SU-DHL-6 (cell line): ENCODE measurements at regions not wholly inside any gene's neighbourhood (a gene's known extent, or its start where the extent isn't known, plus 50 kb on each side); places are given as distances from the start of the nearest gene placed in this dataset.
"Not testable (repeated sequence)": the region's sequence is repeated elsewhere in the genome, so short reads cannot be mapped to it uniquely, and the experiment has no call there.

Experiments
- H2AFZ ChIP-seq: fragments of 200-600 bp; sonication (generic); 2 replicates; pipeline ENCODE4 v1.6.1; 2014; ENCODE audit warnings: low read depth, mild to moderate bottlenecking, moderate library complexity, mixed read lengths, antibody characterized with exemption, low read length; ENCODE audit not compliant: severe bottlenecking
- H3F3A ChIP-seq: fragments of 200-600 bp; shearing (Covaris generic); 2 replicates; pipeline ENCODE4 v1.6.0; 2016; ENCODE audit warnings: antibody characterized with exemption, mild to moderate bottlenecking; ENCODE audit not compliant: insufficient read depth
- H3K27ac ChIP-seq: fragments of 200-600 bp; sonication (generic); 2 replicates; pipeline ENCODE4 v1.5.1; 2016; ENCODE audit warnings: low read depth, mild to moderate bottlenecking, low read length, moderate library complexity, mixed read lengths
- H3K27me3 ChIP-seq: fragments of 200-600 bp; sonication (generic), shearing (Covaris generic); 2 replicates; pipeline ENCODE4 v1.6.0; 2014; ENCODE audit warnings: mild to moderate bottlenecking, low read length
- H3K36me3 ChIP-seq: fragments of 200-600 bp; sonication (generic); 2 replicates; pipeline ENCODE4 v1.6.1; 2014; ENCODE audit warnings: mild to moderate bottlenecking, low read length, mixed read lengths
- H3K4me2 ChIP-seq: fragments of 300-600, 200-600 bp; shearing (Covaris generic), sonication (generic); 2 replicates; pipeline ENCODE4 v1.6.0; 2014; ENCODE audit warnings: low read length, low read depth, mild to moderate bottlenecking; ENCODE audit not compliant: poor library complexity, severe bottlenecking
- H3K4me3 ChIP-seq: fragments of 200-600 bp; sonication (generic); 2 replicates; pipeline ENCODE4 v1.5.1; 2014; ENCODE audit warnings: antibody characterized with exemption, low read length, mild to moderate bottlenecking, mixed read lengths; ENCODE audit not compliant: insufficient read depth, poor library complexity, severe bottlenecking
- H3K79me2 ChIP-seq: fragments of 200-600 bp; sonication (generic); 2 replicates; pipeline ENCODE4 v1.6.1; 2014; ENCODE audit warnings: mild to moderate bottlenecking, low read length, moderate library complexity; ENCODE audit not compliant: insufficient read depth
- H3K9ac ChIP-seq: fragments of 200-600 bp; sonication (generic); 2 replicates; pipeline ENCODE4 v1.7.0; 2014; ENCODE audit warnings: mild to moderate bottlenecking, low read length
- H3K9me2 ChIP-seq: fragments of 200-600 bp; sonication (generic); replicated peaks from 2 replicates; pipeline ENCODE4 v1.6.1; 2014; ENCODE audit warnings: low read length; ENCODE audit not compliant: insufficient read depth
- H3K9me3 ChIP-seq: fragments of 200-600 bp; sonication (generic); 2 replicates; pipeline ENCODE4 v1.6.1; 2014; ENCODE audit warnings: low read length, mixed read lengths; ENCODE audit not compliant: insufficient read depth
- H4K20me1 ChIP-seq: fragments of 200-600 bp; sonication (generic); 2 replicates; pipeline ENCODE4 v1.6.1; 2014; ENCODE audit warnings: low read depth, mild to moderate bottlenecking, antibody characterized with exemption, low read length, moderate library complexity, mixed read lengths
- CTCF ChIP-seq: fragments of 200-600 bp; sonication (generic); IDR thresholded peaks from one replicate; pipeline ENCODE4 v1.5.1; 2017; ENCODE audit warnings: antibody characterized with exemption, mild to moderate bottlenecking, low read length, moderate library complexity; ENCODE audit not compliant: insufficient read depth, poor library complexity, severe bottlenecking
- EZH2phosphoT487 ChIP-seq: fragments of 200-600 bp; sonication (generic), shearing (Covaris generic); conservative IDR thresholded peaks from 2 replicates; pipeline ENCODE4 v1.6.1; 2018; ENCODE audit warnings: mild to moderate bottlenecking, antibody characterized with exemption, low read length, moderate library complexity, mixed read lengths

- H3K4me3 ChIP-seq: no peak overlapping the region
- no peaks in the 10 kb centered on the region for H3K79me2 ChIP-seq
- no peak overlapping the region for H3K9ac ChIP-seq
- H3K36me3 ChIP-seq: no peaks in the 10 kb centered on the region
- H3K9me3 ChIP-seq: no peaks in the 10 kb centered on the region
- H3F3A ChIP-seq: no peaks in the 10 kb centered on the region
- no peak for TF ChIP-seq EZH2phosphoT487
- TF ChIP-seq CTCF: no peak
- no peaks in the 10 kb centered on the region for H3K9me2 ChIP-seq
- H2AFZ ChIP-seq: no peak overlapping the region
- no peak overlapping the region for H3K4me2 ChIP-seq
- no peak overlapping the region for H3K27ac ChIP-seq
- H3K27me3 ChIP-seq: no peaks in the 10 kb centered on the region
- H4K20me1 ChIP-seq: no peaks in the 10 kb centered on the region
These were observed 151.6 kb upstream of the ZNF337 start for GRCh38 chr20:25848222-25848621.

GRCh38 chr20:25844640-25845039, 148.0 kb upstream of the ZNF337 start:
- H2AFZ ChIP-seq, H4K20me1 ChIP-seq, H3F3A ChIP-seq, H3K9me3 ChIP-seq, H3K9ac ChIP-seq, H3K27ac ChIP-seq, H3K9me2 ChIP-seq, H3K4me3 ChIP-seq, H3K79me2 ChIP-seq, H3K4me2 ChIP-seq, H3K27me3 ChIP-seq, H3K36me3 ChIP-seq: not testable (repeated sequence)

GRCh38 chr20:25813511-25813910, 116.9 kb upstream of the ZNF337 start:
- H3K9ac ChIP-seq, H3K36me3 ChIP-seq, H4K20me1 ChIP-seq, H3K9me3 ChIP-seq, H3K9me2 ChIP-seq, H3K27ac ChIP-seq, H2AFZ ChIP-seq, H3K79me2 ChIP-seq, H3F3A ChIP-seq, H3K27me3 ChIP-seq, H3K4me2 ChIP-seq, H3K4me3 ChIP-seq: not testable (repeated sequence)

GRCh38 chr20:25798174-25798993, 101.7 kb upstream of the ZNF337 start:
- not testable (repeated sequence) for H4K20me1 ChIP-seq, H3K9ac ChIP-seq, H3K4me3 ChIP-seq, H3K9me2 ChIP-seq, H2AFZ ChIP-seq, H3K27ac ChIP-seq, H3K27me3 ChIP-seq, H3K36me3 ChIP-seq, H3K9me3 ChIP-seq, H3K4me2 ChIP-seq, H3K79me2 ChIP-seq, H3F3A ChIP-seq

- H3K79me2 ChIP-seq, H2AFZ ChIP-seq, H3K4me3 ChIP-seq, H3K9me2 ChIP-seq, H3K27ac ChIP-seq, H3K9me3 ChIP-seq, H3K27me3 ChIP-seq, H3K9ac ChIP-seq, H3F3A ChIP-seq, H4K20me1 ChIP-seq, H3K4me2 ChIP-seq, H3K36me3 ChIP-seq: not testable (repeated sequence)
These were observed 100.4 kb upstream of the ZNF337 start for GRCh38 chr20:25797062-25797461.

GRCh38 chr20:25777241-25777640, 80.6 kb upstream of the ZNF337 start:
- not testable (repeated sequence) for H3K4me2 ChIP-seq, H3F3A ChIP-seq, H3K27me3 ChIP-seq, H3K9me2 ChIP-seq, H3K27ac ChIP-seq, H3K79me2 ChIP-seq, H3K4me3 ChIP-seq, H3K9me3 ChIP-seq, H2AFZ ChIP-seq, H3K36me3 ChIP-seq, H4K20me1 ChIP-seq, H3K9ac ChIP-seq

- H3K9me3 ChIP-seq, H3K9me2 ChIP-seq, H3K4me2 ChIP-seq: not testable (repeated sequence)
These were observed 78.1 kb upstream of the ZNF337 start for GRCh38 chr20:25774711-25775110.

More at GRCh38 chr20:25774711-25775110, 78.1 kb upstream of the ZNF337 start:
- not testable (repeated sequence) for H3K9ac ChIP-seq, H3K27ac ChIP-seq, H3K27me3 ChIP-seq, H3K4me3 ChIP-seq, H2AFZ ChIP-seq, H3K79me2 ChIP-seq, H3F3A ChIP-seq, H4K20me1 ChIP-seq, H3K36me3 ChIP-seq
